Body of pancreas (tissue), 4 donors: ENCODE measurements at regions not wholly inside any gene's neighbourhood (a gene's known extent, or its start where the extent isn't known, plus 50 kb on each side); places are given as distances from the start of the nearest gene placed in this dataset.

ENCODE experiments used
- ATAC-seq: fragments of 150-250 bp; one replicate; pipeline ENCODE4 v1.9.1; 2016
- DNase-seq, 4 donors: peaks; one replicate each; pipeline ENCODE4 v3.0.0-alpha.2; 2019
- H3K27ac ChIP-seq, 4 donors: fragments of 200-600 bp; sonication (generic); 1 replicate in 3 of 4; 2 replicates in 1 of 4; pipeline versions ENCODE4 v1.5.1 to v1.6.1; 2016 to 2019; ENCODE audit warnings: mild to moderate bottlenecking in 1 of 4, mixed read lengths in 1 of 4, moderate library complexity in 1 of 4
- H3K27me3 ChIP-seq, 2 donors: fragments of 200-600 bp; sonication (generic); one replicate each; pipeline ENCODE4 v1.6.0; 2016; ENCODE audit warnings: mild to moderate bottlenecking in 1 of 2
- H3K36me3 ChIP-seq, 2 donors: fragments of 200-600 bp; sonication (generic); replicated peaks in 1 of 2; 2 replicates each; pipeline ENCODE4 v1.5.1; 2016; ENCODE audit warnings: low read depth in 2 of 2; ENCODE audit not compliant: insufficient read depth in 1 of 2
- H3K4me1 ChIP-seq: fragments of 200-600 bp; sonication (generic); one replicate; pipeline ENCODE4 v1.6.0; 2016
- H3K4me3 ChIP-seq, 2 donors: fragments of 200-600 bp; sonication (generic); 1 replicate in 1 of 2; 2 replicates in 1 of 2; pipeline ENCODE4 v1.5.1; 2016 to 2019
- H3K9me3 ChIP-seq, 3 donors: fragments of 200-600 bp; sonication (generic); 1 replicate in 2 of 3; 2 replicates in 1 of 3; pipeline ENCODE4 v1.5.1; 2016
- CTCF ChIP-seq, 7 experiments: fragments of 450-650 bp in 4 of 7; fragments of 200-600 bp in 3 of 7; sonication (generic) in 3 of 7; IDR thresholded peaks; one replicate each; pipeline ENCODE4 v1.5.1; 2016 to 2019; ENCODE audit warnings: antibody characterized with exemption in 7 of 7
- POLR2A ChIP-seq, 3 donors: fragments of 450-650 bp; IDR thresholded peaks; one replicate each; pipeline ENCODE4 v1.6.1; 2016; ENCODE audit warnings: antibody characterized with exemption in 3 of 3, mild to moderate bottlenecking in 2 of 3
- WGBS, 2 donors: methylation state at CpG; one replicate each; pipeline ENCODE4 v1.1.5; 2017; 5-methylcytosine and 5-hydroxymethylcytosine counted together
- intact Hi-C: fragments of 100-400 bp; cut with DNase I; formaldehyde crosslinking; loops from one replicate; pipeline ENCODE4 v1.15.1; 2023

- DNase-seq = no peak
- 63 to 72% methylated on average over 2 of the region's 2 CpGs for WGBS, 2 donors
- Histone ChIP-seq H3K27ac (no peak overlapping the region), H3K27me3 (no peaks in the 10 kb centered on the region), H3K9me3 (no peaks in the 10 kb centered on the region), H3K36me3 (no peaks in the 10 kb centered on the region), H3K4me3 (no peak overlapping the region), H3K4me1 (peaks cover 24% of the 10 kb centered on the region)
- no peak for ATAC-seq
- TF ChIP-seq CTCF (IDR thresholded peaks at IDR 0.05) (no peak), POLR2A (IDR thresholded peaks at IDR 0.05) (no peak)
- intact Hi-C loops = no loop called here
Observed at GRCh38 chr2:222804351-222804750, 56.5 kb upstream of the ACSL3 start.

GRCh38 chr2:222805591-222806304 lies 55.1 kb upstream of the ACSL3 start:
- H3K27ac ChIP-seq = peak overlapping the region in 2 of 4 donors; percentile 14 to 67
- H3K9me3 ChIP-seq = no peaks in the 10 kb centered on the region
- TF ChIP-seq CTCF (IDR thresholded peaks at IDR 0.05) (no peak), POLR2A (IDR thresholded peaks at IDR 0.05) (no peak)
- 27% methylated on average over 8 of the region's 8 CpGs for WGBS, 2 donors
- no peaks in the 10 kb centered on the region for H3K27me3 ChIP-seq
- ATAC-seq (peak; percentile 76), DNase-seq (peak in 3 of 4 donors; percentile 21 to 50 (median 22))
- H3K36me3 ChIP-seq = no peaks in the 10 kb centered on the region
- no peak overlapping the region for H3K4me3 ChIP-seq
- intact Hi-C loops = no loop called here
- peaks cover 24% of the 10 kb centered on the region for H3K4me1 ChIP-seq

GRCh38 chr2:222806526-222807137 lies 54.2 kb upstream of the ACSL3 start:
- peaks cover 24% of the 10 kb centered on the region for H3K4me1 ChIP-seq
- H3K9me3 ChIP-seq = no peaks in the 10 kb centered on the region
- ATAC-seq (peak; percentile 54), DNase-seq (no peak)
- intact Hi-C loops = no loop called here
- peak overlapping the region in 3 of 4 donors; percentile 22 to 67 (median 41) for H3K27ac ChIP-seq
- H3K4me3 ChIP-seq = no peak overlapping the region
- no peaks in the 10 kb centered on the region for H3K36me3 ChIP-seq
- no peaks in the 10 kb centered on the region for H3K27me3 ChIP-seq
- TF ChIP-seq CTCF (IDR thresholded peaks at IDR 0.05) = no peak
- no peak for TF ChIP-seq POLR2A (IDR thresholded peaks at IDR 0.05)
- WGBS, 2 donors = 15 to 23% methylated on average over 5 of the region's 5 CpGs

DNA sequence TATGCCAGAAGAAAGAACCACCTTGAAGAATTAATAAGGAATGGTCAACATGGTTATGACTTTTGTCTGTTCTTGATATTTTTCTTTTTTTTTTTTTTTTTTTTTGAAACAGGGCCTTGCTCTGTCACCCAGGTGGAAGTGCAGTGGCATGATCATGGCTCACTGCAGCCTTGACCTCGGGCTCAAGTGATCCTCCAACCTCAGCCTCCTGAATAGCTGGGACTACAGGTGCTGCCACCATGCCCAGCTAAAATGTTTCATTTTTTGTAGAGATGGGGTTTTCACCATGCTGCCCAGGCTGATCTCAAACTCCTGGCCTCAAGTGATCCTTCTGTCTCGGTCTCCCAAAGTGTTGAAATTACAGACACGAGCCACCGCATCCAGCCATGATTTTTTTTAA lies 53.4 kb upstream of the ACSL3 start:
- DNase-seq = no peak
- Histone ChIP-seq H3K4me1 (peaks cover 24% of the 10 kb centered on the region), H3K9me3 (no peaks in the 10 kb centered on the region), H3K27me3 (no peaks in the 10 kb centered on the region), H3K4me3 (no peak overlapping the region), H3K36me3 (no peaks in the 10 kb centered on the region), H3K27ac (peak overlapping the region in 1 of 4 donors; percentile 41)
- no peak for ATAC-seq
- TF ChIP-seq CTCF (IDR thresholded peaks at IDR 0.05) = no peak
- TF ChIP-seq POLR2A (IDR thresholded peaks at IDR 0.05) = no peak
- WGBS, 2 donors = 85 to 91% methylated on average over 4 of the region's 4 CpGs
- intact Hi-C loops = no loop called here
